ENCODE measurements at regions not wholly inside any gene's neighbourhood (a gene's known extent, or its start where the extent isn't known, plus 50 kb on each side); places are given as distances from the start of the nearest gene placed in this dataset.
"Not testable (repeated sequence)": the region's sequence is repeated elsewhere in the genome, so short reads cannot be mapped to it uniquely, and the experiment has no call there.

DNA sequence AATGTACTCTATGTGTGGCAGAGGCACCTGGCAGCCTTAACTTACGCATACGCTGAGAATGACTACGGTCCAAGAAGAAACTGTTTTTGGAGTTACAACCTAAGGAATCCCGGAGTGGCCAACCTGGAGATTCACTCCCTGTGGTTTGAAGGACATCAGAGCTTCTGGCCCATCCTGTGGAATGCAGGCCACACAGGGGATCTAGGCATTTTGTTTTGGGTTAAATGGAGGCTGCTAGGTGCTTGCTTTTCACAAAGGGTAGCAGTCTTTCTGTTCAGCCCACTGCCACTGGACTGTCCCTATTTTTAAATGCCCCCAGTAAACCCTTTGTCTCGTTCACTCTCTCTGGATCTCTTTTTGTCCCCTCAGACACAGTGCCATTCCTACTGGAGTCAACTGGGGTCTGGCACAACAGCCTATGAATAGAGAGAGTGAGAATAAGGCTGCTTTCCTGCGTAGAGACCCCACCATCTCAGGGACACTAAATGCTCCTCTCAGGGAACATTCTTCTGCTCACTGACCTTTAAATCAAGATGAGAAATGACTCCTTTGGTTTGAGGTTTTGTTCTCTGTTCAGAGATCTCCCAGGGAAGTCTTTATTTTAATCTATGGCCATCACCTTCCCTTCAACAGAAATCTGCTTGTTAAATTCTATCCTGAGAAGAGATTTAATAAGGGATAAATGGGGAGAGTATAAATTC, 124.9 kb downstream of the B3GNT2 start:
- H3K27me3 ChIP-seq (ENCODE audit: insufficient read depth, poor library complexity, severe bottlenecking) = no peaks in the 10 kb centered on the region
- no peaks in the 10 kb centered on the region for H3K9me3 ChIP-seq (ENCODE audit: severe bottlenecking)
- no peaks in the 10 kb centered on the region for H3K4me1 ChIP-seq (ENCODE audit: insufficient read depth, poor library complexity, severe bottlenecking)
- DNase-seq (ENCODE audit: low spot score) (no peak), ATAC-seq (ENCODE audit: low read depth) (no peak)
- no peaks in the 10 kb centered on the region for H3K36me3 ChIP-seq (ENCODE audit: low read depth)
- TF ChIP-seq, protein P1, sequence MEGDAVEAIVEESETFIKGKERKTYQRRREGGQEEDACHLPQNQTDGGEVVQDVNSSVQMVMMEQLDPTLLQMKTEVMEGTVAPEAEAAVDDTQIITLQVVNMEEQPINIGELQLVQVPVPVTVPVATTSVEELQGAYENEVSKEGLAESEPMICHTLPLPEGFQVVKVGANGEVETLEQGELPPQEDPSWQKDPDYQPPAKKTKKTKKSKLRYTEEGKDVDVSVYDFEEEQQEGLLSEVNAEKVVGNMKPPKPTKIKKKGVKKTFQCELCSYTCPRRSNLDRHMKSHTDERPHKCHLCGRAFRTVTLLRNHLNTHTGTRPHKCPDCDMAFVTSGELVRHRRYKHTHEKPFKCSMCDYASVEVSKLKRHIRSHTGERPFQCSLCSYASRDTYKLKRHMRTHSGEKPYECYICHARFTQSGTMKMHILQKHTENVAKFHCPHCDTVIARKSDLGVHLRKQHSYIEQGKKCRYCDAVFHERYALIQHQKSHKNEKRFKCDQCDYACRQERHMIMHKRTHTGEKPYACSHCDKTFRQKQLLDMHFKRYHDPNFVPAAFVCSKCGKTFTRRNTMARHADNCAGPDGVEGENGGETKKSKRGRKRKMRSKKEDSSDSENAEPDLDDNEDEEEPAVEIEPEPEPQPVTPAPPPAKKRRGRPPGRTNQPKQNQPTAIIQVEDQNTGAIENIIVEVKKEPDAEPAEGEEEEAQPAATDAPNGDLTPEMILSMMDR (IDR thresholded peaks at IDR 0.05; ENCODE audit: poor library complexity, severe bottlenecking) = no peak
- no peak overlapping the region for H3K27ac ChIP-seq (ENCODE audit: poor library complexity, severe bottlenecking)
- no peak overlapping the region for H3K4me3 ChIP-seq (ENCODE audit: severe bottlenecking)

DNA sequence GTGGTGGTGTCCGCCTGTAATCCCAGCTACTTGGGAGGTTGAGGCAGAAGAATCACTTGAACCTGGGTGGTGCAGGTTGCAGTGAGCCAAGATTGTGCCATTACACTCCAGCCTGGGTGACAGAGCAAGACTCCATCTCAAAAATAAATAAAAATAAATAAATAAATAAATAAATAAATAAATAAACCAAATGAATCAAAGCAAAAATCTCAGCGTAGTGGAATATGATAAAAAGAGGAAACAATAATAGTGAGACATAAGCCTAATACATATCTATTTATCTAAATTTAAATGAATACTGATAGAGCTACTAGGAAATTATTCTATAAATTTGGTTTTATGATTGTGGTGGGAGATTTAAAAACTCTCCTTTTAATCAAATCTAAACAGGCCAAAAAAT, 124.2 kb downstream of the B3GNT2 start:
- not testable (repeated sequence) for H3K4me3 ChIP-seq (ENCODE audit: severe bottlenecking); H3K27me3 ChIP-seq (ENCODE audit: insufficient read depth, poor library complexity, severe bottlenecking); ATAC-seq (ENCODE audit: low read depth); H3K27ac ChIP-seq (ENCODE audit: poor library complexity, severe bottlenecking); DNase-seq (ENCODE audit: low spot score); H3K4me1 ChIP-seq (ENCODE audit: insufficient read depth, poor library complexity, severe bottlenecking); H3K9me3 ChIP-seq (ENCODE audit: severe bottlenecking); H3K36me3 ChIP-seq (ENCODE audit: low read depth)

DNA sequence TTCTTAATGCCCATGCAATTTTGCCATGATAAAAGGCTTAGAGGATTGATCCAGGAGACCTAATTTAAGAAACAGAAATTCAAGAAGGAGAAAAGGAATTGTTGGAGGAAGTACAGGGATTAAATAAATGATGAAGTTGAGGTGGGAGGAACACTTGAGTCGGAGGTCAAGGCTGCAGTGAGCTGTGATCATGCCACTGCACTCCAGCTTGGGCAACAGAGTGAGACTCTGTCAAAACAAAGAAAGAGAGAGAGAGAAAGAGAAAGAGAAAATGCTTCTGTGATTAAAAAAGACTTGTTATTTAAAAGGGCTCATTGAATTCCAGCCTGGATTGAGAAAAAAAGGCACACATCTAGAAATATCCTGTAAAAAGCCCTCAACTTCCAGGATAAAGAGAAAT, 123.2 kb downstream of the B3GNT2 start:
- no peak for ATAC-seq (ENCODE audit: low read depth)
- DNase-seq (ENCODE audit: low spot score) = no peak
- Histone ChIP-seq H3K36me3 (ENCODE audit: low read depth) (no peaks in the 10 kb centered on the region), H3K27ac (ENCODE audit: poor library complexity, severe bottlenecking) (no peak overlapping the region), H3K4me1 (ENCODE audit: insufficient read depth, poor library complexity, severe bottlenecking) (no peaks in the 10 kb centered on the region), H3K27me3 (ENCODE audit: insufficient read depth, poor library complexity, severe bottlenecking) (no peaks in the 10 kb centered on the region), H3K4me3 (ENCODE audit: severe bottlenecking) (no peak overlapping the region), H3K9me3 (ENCODE audit: severe bottlenecking) (no peaks in the 10 kb centered on the region)
- TF ChIP-seq, protein P1 (IDR thresholded peaks at IDR 0.05; ENCODE audit: poor library complexity, severe bottlenecking) = no peak

DNA sequence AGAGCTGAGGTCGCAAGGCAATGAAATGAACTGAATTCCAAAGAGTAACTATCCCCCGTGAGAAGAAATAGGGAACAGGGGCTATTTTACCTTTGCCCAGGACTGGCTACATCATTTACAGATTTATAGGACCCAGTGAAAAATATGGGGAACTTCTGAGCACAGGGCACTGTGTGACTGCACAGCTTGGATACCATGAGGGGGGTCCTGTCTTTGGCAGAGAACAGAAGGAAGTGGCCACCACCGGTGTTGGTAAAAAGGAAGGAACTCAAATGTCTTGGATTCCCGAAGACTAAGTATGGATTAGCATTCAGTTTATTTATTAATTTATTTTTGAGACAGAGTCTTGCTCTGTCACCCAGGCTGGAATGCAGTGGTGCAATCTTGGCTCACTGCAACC, 119.6 kb downstream of the B3GNT2 start:
- H3K4me1 ChIP-seq (ENCODE audit: insufficient read depth, poor library complexity, severe bottlenecking) = no peaks in the 10 kb centered on the region
- no peaks in the 10 kb centered on the region for H3K9me3 ChIP-seq (ENCODE audit: severe bottlenecking)
- no peaks in the 10 kb centered on the region for H3K36me3 ChIP-seq (ENCODE audit: low read depth)
- H3K27me3 ChIP-seq (ENCODE audit: insufficient read depth, poor library complexity, severe bottlenecking) = no peaks in the 10 kb centered on the region
- no peak overlapping the region for H3K4me3 ChIP-seq (ENCODE audit: severe bottlenecking)
- TF ChIP-seq, protein P1 (IDR thresholded peaks at IDR 0.05; ENCODE audit: poor library complexity, severe bottlenecking) = no peak
- no peak for DNase-seq (ENCODE audit: low spot score)
- no peak overlapping the region for H3K27ac ChIP-seq (ENCODE audit: poor library complexity, severe bottlenecking)
- ATAC-seq (ENCODE audit: low read depth) = no peak

DNA sequence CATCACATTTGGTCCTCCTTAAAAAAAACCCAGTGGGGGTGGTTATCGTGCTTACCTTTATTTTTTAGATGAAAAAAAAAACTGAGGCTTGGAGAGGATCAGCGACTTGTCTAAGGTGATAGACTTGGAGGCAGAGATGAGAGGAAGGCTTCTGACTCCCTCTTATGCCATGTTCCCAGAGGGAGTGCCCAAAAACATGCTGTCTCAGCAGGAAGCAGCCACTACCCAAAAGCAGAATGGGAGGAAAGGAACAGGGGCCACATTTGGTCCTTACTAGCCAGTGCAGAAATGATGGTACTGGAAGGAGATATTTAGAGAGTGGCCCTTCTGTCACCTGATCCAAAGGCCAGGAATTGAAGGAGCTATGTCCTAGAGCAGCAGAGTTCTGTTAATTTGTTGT, 118.4 kb downstream of the B3GNT2 start:
- no peak overlapping the region for H3K4me3 ChIP-seq (ENCODE audit: severe bottlenecking)

More for the DNA sequence above, 118.4 kb downstream of the B3GNT2 start:
- H3K27ac ChIP-seq (ENCODE audit: poor library complexity, severe bottlenecking) = no peak overlapping the region
- no peaks in the 10 kb centered on the region for H3K36me3 ChIP-seq (ENCODE audit: low read depth)
- TF ChIP-seq, protein P1 (IDR thresholded peaks at IDR 0.05; ENCODE audit: poor library complexity, severe bottlenecking) = no peak
- H3K27me3 ChIP-seq (ENCODE audit: insufficient read depth, poor library complexity, severe bottlenecking) = no peaks in the 10 kb centered on the region
- H3K9me3 ChIP-seq (ENCODE audit: severe bottlenecking) = no peaks in the 10 kb centered on the region
- H3K4me1 ChIP-seq (ENCODE audit: insufficient read depth, poor library complexity, severe bottlenecking) = no peaks in the 10 kb centered on the region
- DNase-seq (ENCODE audit: low spot score) (no peak), ATAC-seq (ENCODE audit: low read depth) (no peak)

All from RWPE2 (cell line).